H1 (cell line): ENCODE measurements at regions not wholly inside any gene's neighbourhood (a gene's known extent, or its start where the extent isn't known, plus 50 kb on each side); places are given as distances from the start of the nearest gene placed in this dataset.

Experiments used
- CTCF ChIA-PET: fragments of 300-600 bp; sonication (Branson Sonifier 250); formaldehyde crosslinking; loops from one replicate; lab custom pipeline; 2021; ENCODE audit not compliant: partially characterized antibody; lab: Charles Lee
- POLR2A ChIA-PET: fragments of 300-600 bp; sonication (Branson Sonifier 250); formaldehyde crosslinking; loops from one replicate; lab custom pipeline; 2021; ENCODE audit warnings: inconsistent platforms; ENCODE audit not compliant: partially characterized antibody; lab: Charles Lee
- DNase-seq, 2 experiments: peaks; one replicate each; pipeline versions ENCODE4 v3.0.0 to v3.0.0-alpha.2; 2010 to 2022; ENCODE audit warnings: low spot score in 2 of 2, low read depth in 1 of 2, mixed read lengths in 1 of 2
- FAIRE-seq: peaks from 2 replicates; lab custom pipeline; 2011; peaks lifted over from hg19 to GRCh38; lab: Jason Lieb, UNC
- H2AFZ ChIP-seq: 2 replicates; pipeline ENCODE4 v1.8.1; 2012; ENCODE audit warnings: low read length, inconsistent platforms
- H2AK5ac ChIP-seq: 2 replicates; pipeline ENCODE4 v1.6.1; 2013; ENCODE audit warnings: low read depth, low read length
- H2BK120ac ChIP-seq: replicated peaks from 2 replicates; pipeline ENCODE3; 2013; ENCODE audit warnings: low read depth, low read length, inconsistent platforms
- H2BK12ac ChIP-seq: 2 replicates; pipeline ENCODE4 v1.6.1; 2013; ENCODE audit warnings: low read depth, low read length
- H2BK15ac ChIP-seq: 2 replicates; pipeline ENCODE4 v1.6.1; 2013; ENCODE audit warnings: low read length
- H2BK20ac ChIP-seq: 2 replicates; pipeline ENCODE4 v1.6.1; 2013; ENCODE audit warnings: low read length
- H2BK5ac ChIP-seq: 2 replicates; pipeline ENCODE4 v1.6.1; 2013; ENCODE audit warnings: low read depth, low read length
- H3K14ac ChIP-seq: 2 replicates; pipeline ENCODE4 v1.6.1; 2013; ENCODE audit warnings: inconsistent platforms; ENCODE audit not compliant: insufficient read length
- H3K18ac ChIP-seq: 2 replicates; pipeline ENCODE4 v1.6.1; 2013; ENCODE audit warnings: low read length; ENCODE audit errors: extremely low read depth
- H3K23ac ChIP-seq: 2 replicates; pipeline ENCODE4 v1.6.1; 2013; ENCODE audit warnings: inconsistent platforms; ENCODE audit not compliant: insufficient read length
- H3K23me2 ChIP-seq: 2 replicates; pipeline ENCODE4 v1.6.1; 2013; ENCODE audit warnings: low read depth, low read length
- H3K27ac ChIP-seq: 2 replicates; pipeline ENCODE4 v1.6.1; 2011; ENCODE audit warnings: low read depth, low read length, inconsistent platforms
- H3K27me3 ChIP-seq, 4 experiments: replicated peaks in 1 of 4; 1 replicate in 1 of 4; 2 replicates in 3 of 4; pipeline versions ENCODE4 v1.6.1 to v1.8.1; 2011 to 2013; ENCODE audit warnings: low read length in 3 of 4, mild to moderate bottlenecking in 3 of 4, inconsistent platforms in 2 of 4, mixed read lengths in 2 of 4, moderate library complexity in 1 of 4; ENCODE audit not compliant: control insufficient read depth in 3 of 4, insufficient read depth in 3 of 4; ENCODE audit errors: extremely low read depth in 1 of 4
- H3K36me3 ChIP-seq, 4 experiments: 2 replicates each; pipeline versions ENCODE4 v1.6.1 to v1.8.1; 2011 to 2013; ENCODE audit warnings: mild to moderate bottlenecking in 4 of 4, low read length in 3 of 4, moderate library complexity in 2 of 4, control low read depth in 1 of 4, inconsistent platforms in 1 of 4; ENCODE audit not compliant: insufficient read depth in 4 of 4, control insufficient read depth in 2 of 4
- H3K4ac ChIP-seq: replicated peaks from 2 replicates; pipeline ENCODE3; 2013; ENCODE audit warnings: low read length, low read depth, mixed read lengths, inconsistent platforms; ENCODE audit not compliant: insufficient read length
- H3K4me1 ChIP-seq, 4 experiments: replicated peaks in 1 of 4; 1 replicate in 1 of 4; 2 replicates in 3 of 4; pipeline versions ENCODE4 v1.6.1 to v1.8.1; 2011 to 2013; ENCODE audit warnings: low read length in 3 of 4, inconsistent platforms in 2 of 4, mixed read lengths in 1 of 4; ENCODE audit not compliant: insufficient read depth in 4 of 4, control insufficient read depth in 3 of 4
- H3K4me2 ChIP-seq, 2 experiments: 2 replicates each; pipeline versions ENCODE4 v1.6.1 to v1.8.1; 2011 to 2013; ENCODE audit warnings: low read depth in 2 of 2, low read length in 2 of 2, control low read depth in 1 of 2, inconsistent platforms in 1 of 2, mild to moderate bottlenecking in 1 of 2; ENCODE audit not compliant: insufficient read depth in 1 of 2
- H3K4me3 ChIP-seq, 4 experiments: fragments of 200-600, 300-600 bp in 1 of 4; sonication (generic), shearing (Covaris generic), sonication (Bioruptor Twin) in 1 of 4; 2 replicates each; pipeline versions ENCODE4 v1.5.1 to v1.8.1; 2011 to 2016; ENCODE audit warnings: low read length in 4 of 4, low read depth in 3 of 4, control low read depth in 2 of 4, inconsistent platforms in 2 of 4, mild to moderate bottlenecking in 2 of 4, mixed read lengths in 1 of 4, moderate library complexity in 1 of 4; ENCODE audit not compliant: insufficient read depth in 2 of 4; ENCODE audit errors: extremely low read depth in 1 of 4
- H3K56ac ChIP-seq: replicated peaks from 2 replicates; pipeline ENCODE3; 2013; ENCODE audit warnings: low read depth, mild to moderate bottlenecking, mixed read lengths, low read length, inconsistent platforms; ENCODE audit not compliant: insufficient read length
- H3K79me1 ChIP-seq: 2 replicates; pipeline ENCODE4 v1.6.1; 2013; ENCODE audit warnings: low read depth, low read length, control low read depth
- H3K79me2 ChIP-seq, 2 experiments: 2 replicates each; pipeline versions ENCODE4 v1.6.1 to v1.8.1; 2012 to 2013; ENCODE audit warnings: low read length in 2 of 2, mild to moderate bottlenecking in 2 of 2, inconsistent platforms in 1 of 2; ENCODE audit not compliant: insufficient read depth in 2 of 2, control insufficient read depth in 1 of 2
- H3K9ac ChIP-seq, 4 experiments: replicated peaks in 1 of 4; 1 replicate in 1 of 4; 2 replicates in 3 of 4; pipeline versions ENCODE4 v1.6.1 to v1.8.1; 2011 to 2013; ENCODE audit warnings: low read depth in 3 of 4, low read length in 3 of 4, control low read depth in 2 of 4, mild to moderate bottlenecking in 2 of 4, moderate library complexity in 2 of 4, inconsistent platforms in 1 of 4; ENCODE audit errors: extremely low read depth in 1 of 4
- H3K9me3 ChIP-seq, 2 experiments: 2 replicates each; pipeline versions ENCODE4 v1.6.1 to v1.8.1; 2012 to 2013; ENCODE audit warnings: mild to moderate bottlenecking in 2 of 2, moderate library complexity in 2 of 2, control low read depth in 1 of 2, inconsistent platforms in 1 of 2, low read depth in 1 of 2, low read length in 1 of 2, mixed read lengths in 1 of 2; ENCODE audit not compliant: insufficient read depth in 2 of 2
- H4K20me1 ChIP-seq, 2 experiments: replicated peaks in 1 of 2; 2 replicates each; pipeline versions ENCODE3 to v1.8.1; 2011 to 2013; ENCODE audit warnings: inconsistent platforms in 2 of 2, low read length in 2 of 2, mild to moderate bottlenecking in 1 of 2; ENCODE audit not compliant: insufficient read depth in 2 of 2, control insufficient read depth in 1 of 2
- H4K5ac ChIP-seq: 2 replicates; pipeline ENCODE4 v1.6.1; 2013; ENCODE audit warnings: low read length, low read depth, mixed read lengths, inconsistent platforms; ENCODE audit not compliant: insufficient read length
- H4K8ac ChIP-seq: 2 replicates; pipeline ENCODE4 v1.8.0; 2013; ENCODE audit warnings: mild to moderate bottlenecking, moderate library complexity, low read length, inconsistent platforms; ENCODE audit not compliant: insufficient read depth; ENCODE audit errors: extremely low read depth
- H4K91ac ChIP-seq: replicated peaks from 2 replicates; pipeline ENCODE3; 2013; ENCODE audit warnings: low read length, mixed read lengths, inconsistent platforms; ENCODE audit not compliant: insufficient read length
- BRCA1 ChIP-seq: IDR thresholded peaks from 2 replicates; pipeline ENCODE4 v1.6.1; 2012; ENCODE audit warnings: low read depth, low read length, improper control_type of control experiment
- CTCF ChIP-seq, 3 experiments: IDR thresholded peaks; 1 replicate in 2 of 3; 2 replicates in 1 of 3; pipeline versions ENCODE4 v1.5.1 to v1.6.1; 2011; ENCODE audit warnings: low read length in 3 of 3, mild to moderate bottlenecking in 3 of 3, inconsistent platforms in 2 of 3, low read depth in 1 of 3, moderate library complexity in 1 of 3; ENCODE audit not compliant: insufficient read depth in 1 of 3; ENCODE audit errors: control extremely low read depth in 1 of 3
- GTF2F1 ChIP-seq: IDR thresholded peaks from 2 replicates; pipeline ENCODE4 v1.6.1; 2012; ENCODE audit warnings: low read depth, low read length, improper control_type of control experiment, borderline replicate concordance
- KDM1A ChIP-seq: fragments of 200-600, 300-600 bp; sonication (generic); IDR thresholded peaks from 2 replicates; pipeline ENCODE4 v1.7.1; 2016; ENCODE audit warnings: mild to moderate bottlenecking, low read length, borderline replicate concordance
- POLR2A ChIP-seq, 2 experiments: IDR thresholded peaks; 1 replicate in 1 of 2; 2 replicates in 1 of 2; pipeline ENCODE4 v1.6.1; 2011; ENCODE audit warnings: low read depth in 2 of 2, low read length in 2 of 2, mild to moderate bottlenecking in 2 of 2; ENCODE audit errors: control extremely low read depth in 1 of 2
- TAF7 ChIP-seq: optimal IDR thresholded peaks from 2 replicates; pipeline ENCODE3; 2011; ENCODE audit warnings: low read depth, mild to moderate bottlenecking, inconsistent platforms, low read length, moderate library complexity, borderline replicate concordance
- TEAD4 ChIP-seq: IDR thresholded peaks from 2 replicates; pipeline ENCODE4 v1.6.1; 2012; ENCODE audit warnings: low read depth, low read length, inconsistent platforms, mixed read lengths
- WGBS, 2 experiments: shearing (Covaris generic) in 1 of 2; methylation state at CpG; one replicate each; pipeline versions ENCODE4 v1.1.6 to v1.1.7; 2013 to 2015; ENCODE audit warnings: low lambda C conversion rate in 2 of 2, mixed read lengths in 2 of 2, inconsistent platforms in 1 of 2, low coverage in 1 of 2, missing lambda C conversion rate in 1 of 2; ENCODE audit not compliant: insufficient replicate concordance in 2 of 2, insufficient coverage in 1 of 2, insufficient read length in 1 of 2; ENCODE audit errors: extremely low coverage in 1 of 2, missing lambda C conversion rate in 1 of 2; 5-methylcytosine and 5-hydroxymethylcytosine counted together

- Histone ChIP-seq H2BK120ac (no peak overlapping the region), H3K36me3 (no peaks in the 10 kb centered on the region), H4K91ac (no peak overlapping the region), H3K9ac (no peak overlapping the region), H3K79me1 (no peaks in the 10 kb centered on the region), H3K27ac (no peak overlapping the region), H3K4me1 (no peaks in the 10 kb centered on the region; a peak in 1 of 7 replicates), H3K27me3 (no peaks in the 10 kb centered on the region), H2BK20ac (no peak overlapping the region), H2BK5ac (no peak overlapping the region), H3K4ac (no peak overlapping the region), H4K20me1 (no peaks in the 10 kb centered on the region), H3K23ac (no peak overlapping the region), H3K14ac (no peak overlapping the region), H2BK15ac (no peak overlapping the region), H3K18ac (no peak overlapping the region), H2BK12ac (no peak overlapping the region), H4K8ac (no peak overlapping the region), H3K79me2 (no peaks in the 10 kb centered on the region), H4K5ac (no peak overlapping the region), H3K4me2 (no peak overlapping the region), H2AFZ (peak overlapping the region; percentile 41; the same call in 1 of the 2 replicates), H3K9me3 (no peaks in the 10 kb centered on the region), H2AK5ac (no peak overlapping the region), H3K56ac (no peak overlapping the region), H3K4me3 (no peak overlapping the region), H3K23me2 (peaks cover 1% of the 10 kb centered on the region; the same call in 1 of the 2 replicates)
- ChIA-PET POLR2A (no interaction called here), CTCF (interaction anchor here (1.1 kb wide), 1 partner anchor 31 kb away, joined by 3 read pairs; no protein-coding TSS in a partner anchor)
- FAIRE-seq (no peak), DNase-seq (no peak)
- WGBS, 2 experiments = 91% methylated on average over 1 of the region's 1 CpG; no CpG with 5 or more reads in 1 of the 2 experiments
- no peak for TF ChIP-seq TEAD4
- no peak for TF ChIP-seq TAF7
- TF ChIP-seq CTCF (IDR thresholded peaks at IDR 0.05; ENCODE audit: control extremely low read depth in 1 of 3, insufficient read depth in 1 of 3, low read depth in 1 of 3, low read length in 3 of 3) = no peak
- no peak for TF ChIP-seq KDM1A
- no peak for TF ChIP-seq POLR2A (IDR thresholded peaks at IDR 0.05; ENCODE audit: control extremely low read depth in 1 of 2, low read depth in 2 of 2, low read length in 2 of 2)
- TF ChIP-seq BRCA1 = no peak
- no peak for TF ChIP-seq GTF2F1
Measured at GRCh38 chr5:112648264-112648663, 89.4 kb upstream of the APC start.
